Ishikawa (cell line): ENCODE measurements at regions not wholly inside any gene's neighbourhood (a gene's known extent, or its start where the extent isn't known, plus 50 kb on each side); places are given as distances from the start of the nearest gene placed in this dataset.

Experiments used
- CEBPB ChIP-seq: IDR thresholded peaks from 2 replicates; pipeline ENCODE4 v1.6.1; 2012
- CREB1 ChIP-seq: IDR thresholded peaks from 2 replicates; pipeline ENCODE4 v1.6.1; 2012; ENCODE audit warnings: low read depth
- EGR1 ChIP-seq: IDR thresholded peaks from 2 replicates; pipeline ENCODE4 v1.6.1; 2012
- EP300 ChIP-seq: IDR thresholded peaks from 2 replicates; pipeline ENCODE4 v1.6.1; 2012; ENCODE audit warnings: borderline replicate concordance
- FOXM1 ChIP-seq: IDR thresholded peaks from 2 replicates; pipeline ENCODE4 v1.6.1; 2012; ENCODE audit warnings: low read depth, borderline replicate concordance
- MAX ChIP-seq: IDR thresholded peaks from 2 replicates; pipeline ENCODE4 v1.6.1; 2012
- NFIC ChIP-seq: IDR thresholded peaks from 2 replicates; pipeline ENCODE4 v1.6.1; 2012
- RAD21 ChIP-seq: IDR thresholded peaks from 2 replicates; pipeline ENCODE4 v1.6.1; 2012; ENCODE audit warnings: low read depth
- REST ChIP-seq: IDR thresholded peaks from 2 replicates; pipeline ENCODE4 v1.6.1; 2012; ENCODE audit warnings: low read depth, mild to moderate bottlenecking
- TAF1 ChIP-seq: IDR thresholded peaks from 2 replicates; pipeline ENCODE4 v1.6.1; 2012; ENCODE audit warnings: low read depth, mild to moderate bottlenecking
- TCF12 ChIP-seq: IDR thresholded peaks from 2 replicates; pipeline ENCODE4 v1.6.1; 2012; ENCODE audit warnings: low read depth
- TEAD4 ChIP-seq: IDR thresholded peaks from 2 replicates; pipeline ENCODE4 v1.6.1; 2012
- USF1 ChIP-seq: IDR thresholded peaks from 2 replicates; pipeline ENCODE4 v1.6.1; 2012
- YY1 ChIP-seq: IDR thresholded peaks from 2 replicates; pipeline ENCODE4 v1.6.1; 2012; ENCODE audit warnings: low read depth
- ZBTB7A ChIP-seq: IDR thresholded peaks from 2 replicates; pipeline ENCODE4 v1.6.1; 2012; ENCODE audit warnings: low read depth

DNA sequence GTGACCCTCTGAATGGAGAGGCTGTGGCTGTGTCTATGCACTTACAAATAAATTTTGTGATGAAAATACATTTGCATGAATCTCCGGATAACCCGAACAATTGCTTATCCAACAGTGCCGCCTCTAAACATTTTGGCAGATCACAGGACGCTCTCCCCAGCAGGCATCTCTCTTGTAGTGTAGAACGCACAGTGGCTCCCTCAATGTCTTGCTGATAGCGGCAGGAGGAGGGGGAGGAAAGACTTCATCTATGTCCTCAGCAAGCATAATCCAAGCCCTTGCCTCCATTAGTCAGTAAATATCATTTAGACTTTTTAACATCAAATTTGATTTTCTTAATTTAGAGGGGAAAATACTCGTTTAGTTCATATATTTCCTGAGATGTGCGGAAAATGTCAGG lies 318.1 kb upstream of the IGF1R start:
- no peak for TF ChIP-seq TEAD4
- no peak for TF ChIP-seq TAF1
- no peak for TF ChIP-seq NFIC
- no peak for TF ChIP-seq ZBTB7A
- no peak for TF ChIP-seq RAD21
- TF ChIP-seq USF1, result no peak
- no peak for TF ChIP-seq FOXM1
- no peak for TF ChIP-seq TCF12
- no peak for TF ChIP-seq MAX
- TF ChIP-seq CEBPB, result no peak

DNA sequence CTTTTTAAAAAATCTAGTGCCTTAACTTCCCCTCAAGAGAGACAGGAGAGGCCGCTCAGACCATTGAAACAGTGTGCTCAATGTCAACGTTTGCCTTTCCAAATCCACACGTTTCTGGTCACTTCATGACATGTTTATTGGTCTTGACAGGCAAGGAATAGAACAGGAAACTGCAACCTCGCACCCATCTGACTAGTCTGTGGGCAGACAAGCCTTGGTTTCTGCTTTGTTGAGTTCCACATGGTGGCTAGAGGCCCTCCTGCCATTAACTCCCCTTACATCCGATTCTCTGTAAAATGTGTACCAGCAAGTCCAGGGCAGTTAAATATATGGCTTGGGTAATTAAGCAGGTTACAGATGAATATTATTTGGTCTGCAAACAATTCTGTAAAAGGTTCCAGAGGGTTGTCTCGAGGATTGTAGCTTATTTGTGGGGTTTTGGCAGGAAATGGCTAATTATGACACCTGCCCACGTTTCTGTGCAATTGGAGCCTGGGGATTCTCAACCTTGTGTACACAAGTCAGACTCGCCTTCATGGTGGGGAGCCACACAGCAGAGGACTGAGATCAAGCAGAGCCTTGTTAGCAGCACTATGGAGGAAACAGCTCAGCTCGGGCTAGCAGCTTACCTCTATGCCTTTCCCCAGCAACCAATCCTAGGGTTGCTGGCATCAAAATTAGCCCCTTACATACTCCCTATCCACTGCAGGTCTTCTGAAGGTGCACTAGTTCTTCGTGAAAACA lies 317.5 kb upstream of the IGF1R start:
- TF ChIP-seq FOXM1, result no peak
- no peak for TF ChIP-seq MAX
- TF ChIP-seq NFIC, result no peak
- no peak for TF ChIP-seq TAF1

- no peak for TF ChIP-seq TAF1
- no peak for TF ChIP-seq ZBTB7A
- no peak for TF ChIP-seq USF1
- TF ChIP-seq CEBPB, result no peak
- TF ChIP-seq REST, result no peak
- TF ChIP-seq TEAD4, result no peak
- TF ChIP-seq EP300, result no peak
- no peak for TF ChIP-seq MAX
- no peak for TF ChIP-seq CREB1
- TF ChIP-seq RAD21, result no peak
- no peak for TF ChIP-seq YY1
- TF ChIP-seq EGR1, result no peak
- no peak for TF ChIP-seq FOXM1
- TF ChIP-seq NFIC, result no peak
- no peak for TF ChIP-seq TCF12
Observed at GRCh38 chr15:98331676-98332075, 316.7 kb upstream of the IGF1R start.

GRCh38 chr15:98333251-98333650 lies 315.1 kb upstream of the IGF1R start:
- no peak for TF ChIP-seq YY1
- no peak for TF ChIP-seq RAD21
- no peak for TF ChIP-seq CEBPB
- no peak for TF ChIP-seq USF1
- no peak for TF ChIP-seq TCF12
- no peak for TF ChIP-seq EP300

DNA sequence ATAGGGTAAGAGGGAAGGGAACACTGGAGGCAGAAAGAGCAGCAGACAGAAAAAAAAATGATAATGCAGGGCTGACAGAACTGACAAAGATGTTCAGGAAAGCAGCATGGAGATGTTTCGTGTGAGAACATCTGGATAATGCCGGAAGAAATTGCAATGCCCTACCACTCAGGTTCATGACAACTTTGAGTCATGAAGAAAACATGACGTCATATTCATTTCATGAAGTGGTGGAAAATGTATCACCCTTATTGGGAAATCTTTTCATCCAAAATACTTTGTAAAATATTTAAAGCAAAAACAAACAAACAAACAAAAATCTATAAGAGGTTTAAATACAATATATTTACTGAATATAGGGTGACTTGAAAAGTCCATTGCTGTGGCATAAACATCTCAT lies 305.4 kb upstream of the IGF1R start:
- no peak for TF ChIP-seq RAD21
- no peak for TF ChIP-seq CEBPB
- TF ChIP-seq EGR1, result no peak
- no peak for TF ChIP-seq REST
- no peak for TF ChIP-seq ZBTB7A

- no peak for TF ChIP-seq MAX
- TF ChIP-seq FOXM1, result no peak
- no peak for TF ChIP-seq EP300
- no peak for TF ChIP-seq CEBPB
- TF ChIP-seq CREB1, result no peak
Observed at GRCh38 chr15:98344591-98344990, 303.7 kb upstream of the IGF1R start.
